ENCODE measurements at regions not wholly inside any gene's neighbourhood (a gene's known extent, or its start where the extent isn't known, plus 50 kb on each side); places are given as distances from the start of the nearest gene placed in this dataset.

DNA sequence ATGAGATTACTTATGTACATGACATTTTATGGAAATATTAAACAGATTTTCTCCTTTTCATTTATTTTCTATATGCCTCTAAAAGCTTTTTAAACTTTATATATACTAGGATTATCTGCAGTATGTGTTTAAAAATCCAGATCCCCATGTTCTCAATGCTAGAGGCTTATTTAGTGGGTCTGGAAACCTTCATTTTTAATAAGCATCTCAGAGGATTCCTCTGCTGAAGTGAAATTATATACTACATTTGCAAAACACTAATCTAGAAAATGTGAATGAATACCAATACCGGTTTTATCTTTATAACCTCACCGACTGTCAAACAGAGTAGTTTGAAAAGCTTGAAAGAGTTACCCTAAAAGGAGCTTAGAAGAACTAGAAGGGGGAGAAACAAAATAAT lies 863.8 kb upstream of the ZWINT start:
- TF ChIP-seq, protein P1, sequence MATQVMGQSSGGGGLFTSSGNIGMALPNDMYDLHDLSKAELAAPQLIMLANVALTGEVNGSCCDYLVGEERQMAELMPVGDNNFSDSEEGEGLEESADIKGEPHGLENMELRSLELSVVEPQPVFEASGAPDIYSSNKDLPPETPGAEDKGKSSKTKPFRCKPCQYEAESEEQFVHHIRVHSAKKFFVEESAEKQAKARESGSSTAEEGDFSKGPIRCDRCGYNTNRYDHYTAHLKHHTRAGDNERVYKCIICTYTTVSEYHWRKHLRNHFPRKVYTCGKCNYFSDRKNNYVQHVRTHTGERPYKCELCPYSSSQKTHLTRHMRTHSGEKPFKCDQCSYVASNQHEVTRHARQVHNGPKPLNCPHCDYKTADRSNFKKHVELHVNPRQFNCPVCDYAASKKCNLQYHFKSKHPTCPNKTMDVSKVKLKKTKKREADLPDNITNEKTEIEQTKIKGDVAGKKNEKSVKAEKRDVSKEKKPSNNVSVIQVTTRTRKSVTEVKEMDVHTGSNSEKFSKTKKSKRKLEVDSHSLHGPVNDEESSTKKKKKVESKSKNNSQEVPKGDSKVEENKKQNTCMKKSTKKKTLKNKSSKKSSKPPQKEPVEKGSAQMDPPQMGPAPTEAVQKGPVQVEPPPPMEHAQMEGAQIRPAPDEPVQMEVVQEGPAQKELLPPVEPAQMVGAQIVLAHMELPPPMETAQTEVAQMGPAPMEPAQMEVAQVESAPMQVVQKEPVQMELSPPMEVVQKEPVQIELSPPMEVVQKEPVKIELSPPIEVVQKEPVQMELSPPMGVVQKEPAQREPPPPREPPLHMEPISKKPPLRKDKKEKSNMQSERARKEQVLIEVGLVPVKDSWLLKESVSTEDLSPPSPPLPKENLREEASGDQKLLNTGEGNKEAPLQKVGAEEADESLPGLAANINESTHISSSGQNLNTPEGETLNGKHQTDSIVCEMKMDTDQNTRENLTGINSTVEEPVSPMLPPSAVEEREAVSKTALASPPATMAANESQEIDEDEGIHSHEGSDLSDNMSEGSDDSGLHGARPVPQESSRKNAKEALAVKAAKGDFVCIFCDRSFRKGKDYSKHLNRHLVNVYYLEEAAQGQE (IDR thresholded peaks at IDR 0.05; ENCODE audit: low read depth, low read length): no peak
- no peak for TF ChIP-seq JUNB (IDR thresholded peaks at IDR 0.05)

Measured in GM12878 (cell line).